Activated CD8-positive, alpha-beta memory T cell treated with anti-CD3 and anti-CD28 coated beads, Interleukin-2, amount 50 U/mL, for 1 hour (primary cell): ENCODE measurements at regions not wholly inside any gene's neighbourhood (a gene's known extent, or its start where the extent isn't known, plus 50 kb on each side); places are given as distances from the start of the nearest gene placed in this dataset.

Experiments used
- DNase-seq: peaks from one replicate; pipeline ENCODE4 v3.0.0-alpha.2; 2020; ENCODE audit errors: extremely low read depth

GRCh38 chr15:70201425-70201775 lies 103.7 kb upstream of the TLE3 start:
- DNase-seq: no peak

GRCh38 chr15:70200511-70201424 lies 103.1 kb upstream of the TLE3 start:
- no peak for DNase-seq

GRCh38 chr15:70199540-70200410 lies 102.1 kb upstream of the TLE3 start:
- no peak for DNase-seq

- DNase-seq: no peak
These were observed 101.4 kb upstream of the TLE3 start for GRCh38 chr15:70199124-70199482.

GRCh38 chr15:70198441-70199123 lies 100.9 kb upstream of the TLE3 start:
- DNase-seq: no peak

DNA sequence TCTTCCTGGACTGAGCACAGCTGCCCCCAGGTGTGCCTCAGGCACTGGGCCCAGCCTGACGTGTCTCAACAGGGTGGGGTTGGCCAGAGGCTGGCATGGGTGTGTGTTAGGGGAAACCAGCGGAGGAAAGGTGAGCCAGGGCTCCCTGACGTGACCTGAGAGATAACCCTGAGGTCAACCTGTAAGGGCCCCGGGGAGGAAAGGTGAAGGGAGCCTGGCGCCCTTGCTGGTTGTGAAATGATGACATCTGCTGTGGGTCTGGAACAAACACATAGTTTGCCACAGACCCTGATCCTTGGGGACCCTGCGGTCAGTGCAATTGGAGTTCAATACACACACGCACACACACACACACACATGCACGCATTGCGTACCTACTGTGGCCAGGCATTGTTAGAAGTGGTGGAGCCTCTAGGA lies 100.2 kb upstream of the TLE3 start:
- DNase-seq: no peak

GRCh38 chr15:70197318-70197944 lies 99.7 kb upstream of the TLE3 start:
- no peak for DNase-seq

DNA sequence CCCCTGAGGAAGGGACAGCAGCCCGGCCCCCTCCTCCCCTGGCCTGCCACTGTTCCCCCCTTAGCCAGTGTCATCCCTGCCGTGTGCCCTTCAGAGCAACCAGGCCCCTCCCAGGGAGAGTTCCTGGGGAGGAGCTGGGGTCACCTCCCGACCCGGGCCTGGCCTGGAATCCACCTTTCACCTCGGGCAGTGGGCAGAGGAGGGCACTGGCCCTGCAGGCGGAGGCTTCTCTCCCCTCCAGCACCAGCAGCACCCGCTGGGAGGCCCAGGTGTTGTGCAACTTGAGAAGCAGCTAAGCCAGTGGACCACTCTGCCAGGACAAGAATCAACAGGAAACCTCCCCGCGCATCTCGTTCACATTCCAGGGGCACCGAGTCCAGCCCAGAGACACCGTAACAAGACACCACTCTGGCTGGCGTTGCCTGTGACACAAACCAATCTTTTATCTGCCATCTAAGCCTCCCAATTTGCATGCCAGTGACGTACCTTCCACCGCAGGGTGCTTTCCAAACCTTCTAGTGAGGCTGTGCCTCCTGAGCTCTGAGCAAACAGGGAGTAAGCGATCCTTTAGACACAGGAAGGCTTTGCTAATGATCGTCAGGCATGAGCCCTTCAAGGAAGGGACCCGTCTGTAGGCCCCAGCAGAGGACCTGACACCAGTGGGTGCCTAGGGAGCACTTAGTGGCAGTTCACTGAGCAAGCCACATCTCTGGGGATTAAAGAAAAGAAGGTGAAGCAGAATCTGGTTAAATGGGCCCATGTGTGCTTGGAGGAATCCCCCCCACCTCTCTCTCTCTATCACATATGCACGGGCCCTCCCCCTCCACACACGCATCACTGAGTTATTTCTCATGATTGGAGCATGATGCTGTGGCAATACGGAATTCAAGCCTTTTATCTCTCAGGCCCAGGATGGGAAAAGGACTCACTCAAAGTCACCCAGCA lies 98.9 kb upstream of the TLE3 start:
- no peak for DNase-seq

DNA sequence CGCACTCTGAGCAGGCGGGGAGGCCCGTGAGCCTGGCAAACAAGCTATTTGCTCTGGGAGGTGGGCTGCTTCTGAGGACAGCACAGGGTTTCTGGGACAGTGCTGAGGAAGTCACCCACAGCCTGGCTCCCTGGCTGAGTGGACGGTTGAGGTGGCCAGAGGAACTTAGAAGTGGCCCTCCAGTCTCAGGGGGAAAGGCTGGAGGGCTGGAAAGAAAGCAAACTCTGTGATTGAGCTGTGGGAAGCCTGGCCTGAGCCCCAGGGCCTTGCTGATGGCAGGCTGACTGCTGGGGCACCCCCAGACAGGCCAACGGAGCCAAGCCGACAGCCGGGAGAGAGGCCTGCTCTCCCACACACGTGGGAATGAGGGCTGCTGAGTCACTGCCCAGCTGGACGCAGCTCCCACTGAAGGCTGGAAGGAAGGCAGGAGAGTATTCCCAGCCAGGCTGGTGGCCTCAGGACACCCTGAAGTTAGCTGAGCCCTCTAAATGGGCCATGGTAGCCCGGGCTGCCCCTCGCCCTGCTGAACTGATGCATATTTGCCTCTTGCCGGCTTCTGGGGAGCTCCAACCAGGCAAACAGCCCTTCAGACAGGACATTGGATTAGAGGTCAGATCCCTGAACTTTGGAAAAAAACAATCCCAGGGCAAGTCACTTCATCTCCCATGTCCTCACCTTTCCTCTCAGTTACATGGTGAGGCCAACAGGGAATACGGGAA lies 98.0 kb upstream of the TLE3 start:
- no peak for DNase-seq

DNA sequence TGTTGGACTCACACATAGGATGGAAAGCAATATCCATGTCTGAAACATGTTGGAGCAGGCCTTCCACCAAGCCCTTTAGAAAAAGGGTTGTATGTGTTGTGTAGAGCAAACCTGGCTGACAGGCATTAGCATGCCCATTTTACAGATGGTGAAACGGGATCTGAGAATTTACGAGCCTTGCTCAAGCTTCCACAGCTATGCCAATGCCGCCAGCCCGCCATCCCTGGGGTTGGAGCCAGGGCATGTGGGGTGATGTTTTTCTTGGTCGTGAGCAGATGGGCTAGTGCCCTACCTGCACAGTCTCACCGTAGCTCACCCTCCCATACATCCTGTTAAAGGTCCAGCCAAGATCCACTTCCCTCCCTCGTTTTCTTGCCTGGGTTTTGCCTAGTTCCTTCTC lies 97.5 kb upstream of the TLE3 start:
- no peak for DNase-seq

GRCh38 chr15:70194266-70194665 lies 96.5 kb upstream of the TLE3 start:
- no peak for DNase-seq

- DNase-seq: no peak
These were observed 96.0 kb upstream of the TLE3 start for GRCh38 chr15:70193734-70194133.

GRCh38 chr15:70192490-70192889 lies 94.8 kb upstream of the TLE3 start:
- no peak for DNase-seq

GRCh38 chr15:70192041-70192440 lies 94.3 kb upstream of the TLE3 start:
- no peak for DNase-seq

- no peak for DNase-seq
These were observed 93.2 kb upstream of the TLE3 start for GRCh38 chr15:70190965-70191364.

DNA sequence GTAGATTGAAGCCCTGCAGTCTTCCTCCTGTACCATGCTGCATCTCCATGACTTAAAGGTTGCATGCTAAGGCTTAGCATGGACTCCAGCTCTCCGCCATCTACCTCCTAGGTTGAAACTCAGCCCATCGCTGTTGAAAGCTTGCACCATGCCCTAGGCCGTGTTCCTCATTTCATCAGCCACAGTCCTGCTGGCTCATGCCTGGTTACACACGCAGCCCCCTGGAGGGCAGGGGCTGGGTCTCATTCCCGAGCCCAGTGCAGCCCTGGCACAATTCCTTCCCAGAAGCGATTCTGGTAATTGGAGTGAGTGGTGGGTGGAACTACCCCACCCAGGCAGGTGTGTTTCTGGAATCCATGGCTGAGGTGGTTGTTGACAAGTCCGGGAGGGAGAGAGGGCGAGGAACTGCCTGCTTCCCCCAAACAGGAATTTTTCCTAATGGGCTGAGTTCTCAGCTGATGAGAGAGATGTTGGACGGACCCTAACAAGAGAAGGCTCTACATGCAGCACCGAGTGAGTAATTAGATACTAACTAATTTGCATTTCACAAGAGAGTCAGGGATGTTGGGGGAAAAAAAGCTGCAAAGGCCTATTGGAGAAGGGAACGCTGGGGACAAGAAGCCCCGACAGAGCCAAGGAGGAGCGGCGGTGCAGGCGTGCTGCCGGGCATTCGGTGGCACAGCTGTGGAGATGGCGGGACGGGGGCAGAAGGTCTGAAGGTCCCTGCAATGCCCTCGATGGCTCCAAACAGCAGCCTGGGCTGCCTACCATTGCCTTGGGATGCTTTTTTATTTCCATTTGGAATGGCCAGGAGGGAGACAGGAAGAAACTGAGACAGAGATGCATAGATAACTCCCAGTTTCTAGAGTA lies 92.3 kb upstream of the TLE3 start:
- no peak for DNase-seq

GRCh38 chr15:70188286-70188685 lies 90.6 kb upstream of the TLE3 start:
- no peak for DNase-seq

DNA sequence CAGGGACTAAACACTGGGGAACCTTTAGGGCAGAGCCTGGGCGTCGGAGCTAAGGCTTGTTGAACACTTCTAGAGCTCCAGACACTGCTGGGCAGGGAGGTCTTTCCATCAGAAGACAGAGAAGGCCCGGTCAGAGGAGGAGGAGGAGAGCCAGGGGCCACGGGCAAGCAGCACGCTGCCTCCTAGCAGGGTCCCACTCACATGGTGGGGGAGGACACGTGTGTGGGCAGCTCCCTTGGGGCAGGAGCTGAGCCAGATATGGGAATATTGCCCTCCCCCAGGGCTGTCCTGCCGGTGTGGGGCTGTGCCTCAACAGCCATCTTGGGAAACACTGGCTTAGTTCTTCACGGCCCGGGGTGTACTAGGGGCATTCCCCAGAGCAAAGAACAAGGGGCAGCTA lies 89.6 kb upstream of the TLE3 start:
- no peak for DNase-seq

- DNase-seq: no peak
These were observed 88.4 kb upstream of the TLE3 start for GRCh38 chr15:70186152-70186551.
